ENCODE measurements at regions not wholly inside any gene's neighbourhood (a gene's known extent, or its start where the extent isn't known, plus 50 kb on each side); places are given as distances from the start of the nearest gene placed in this dataset.

- no peaks in the 10 kb centered on the region for H3K27me3 ChIP-seq (ENCODE audit: control insufficient read depth in 4 of 4, insufficient read depth in 4 of 4, low read length in 3 of 4)
- H3K9ac ChIP-seq (ENCODE audit: low read depth in 1 of 2, low read length in 2 of 2) = no peak overlapping the region
- peaks cover 0 to 5% (median 2%) of the 10 kb centered on the region in 4 donors for H3K4me1 ChIP-seq (ENCODE audit: control insufficient read depth in 4 of 4, insufficient read depth in 4 of 4, low read length in 3 of 4)
- TF ChIP-seq ZBTB33 (IDR thresholded peaks at IDR 0.05) (no peak), HNF4A (conservative IDR thresholded peaks at IDR 0.05) (no peak), EGR1 (IDR thresholded peaks at IDR 0.05; ENCODE audit: low read depth in 2 of 2) (no peak), MAX (IDR thresholded peaks at IDR 0.05) (no peak), NR2F2 (IDR thresholded peaks at IDR 0.05) (no peak), FOXA2 (IDR thresholded peaks at IDR 0.05) (no peak), TAF1 (conservative IDR thresholded peaks at IDR 0.05) (no peak), ATF3 (IDR thresholded peaks at IDR 0.05) (no peak), GABPA (IDR thresholded peaks at IDR 0.05 in 1 of 2, conservative IDR thresholded peaks at IDR 0.05 in 1 of 2) (no peak), RAD21 (IDR thresholded peaks at IDR 0.05) (no peak), FOXA1 (IDR thresholded peaks at IDR 0.05) (no peak), SP1 (IDR thresholded peaks at IDR 0.05) (no peak), HNF4G (IDR thresholded peaks at IDR 0.05) (no peak), CTCF (IDR thresholded peaks at IDR 0.05; ENCODE audit: low read depth, low read length, missing input control) (no peak), RXRA (IDR thresholded peaks at IDR 0.05) (no peak), JUND (IDR thresholded peaks at IDR 0.05) (no peak), YY1 (IDR thresholded peaks at IDR 0.05) (no peak), REST (IDR thresholded peaks at IDR 0.05) (no peak)
- H3K9me3 ChIP-seq (ENCODE audit: control insufficient read depth in 4 of 4, low read length in 3 of 4) = no peaks in the 10 kb centered on the region
- no peaks in the 10 kb centered on the region for H3K36me3 ChIP-seq (ENCODE audit: control insufficient read depth in 4 of 4, insufficient read depth in 3 of 4, low read depth in 1 of 4, low read length in 3 of 4)
- H3K4me3 ChIP-seq (ENCODE audit: low read depth in 1 of 3, low read length in 3 of 3) = no peak overlapping the region
- WGBS = 74% methylated on average over 1 of the region's 1 CpG
- DNase-seq (ENCODE audit: low spot score) = no peak
- no peak overlapping the region for H3K27ac ChIP-seq (ENCODE audit: low read depth in 1 of 2, low read length in 2 of 2)
Observed at GRCh38 chr2:64910972-64911433, 78.2 kb upstream of the SLC1A4 start.

Measured in liver (tissue), 8 donors.